GM19035 (cell line): ENCODE measurements at regions not wholly inside any gene's neighbourhood (a gene's known extent, or its start where the extent isn't known, plus 50 kb on each side); places are given as distances from the start of the nearest gene placed in this dataset.

Source experiments
- ATAC-seq: cut with Tn5 transposase; IDR thresholded peaks from one replicate; pipeline ENCODE4 v1.9.1; 2021; ENCODE audit not compliant: unreplicated experiment

DNA sequence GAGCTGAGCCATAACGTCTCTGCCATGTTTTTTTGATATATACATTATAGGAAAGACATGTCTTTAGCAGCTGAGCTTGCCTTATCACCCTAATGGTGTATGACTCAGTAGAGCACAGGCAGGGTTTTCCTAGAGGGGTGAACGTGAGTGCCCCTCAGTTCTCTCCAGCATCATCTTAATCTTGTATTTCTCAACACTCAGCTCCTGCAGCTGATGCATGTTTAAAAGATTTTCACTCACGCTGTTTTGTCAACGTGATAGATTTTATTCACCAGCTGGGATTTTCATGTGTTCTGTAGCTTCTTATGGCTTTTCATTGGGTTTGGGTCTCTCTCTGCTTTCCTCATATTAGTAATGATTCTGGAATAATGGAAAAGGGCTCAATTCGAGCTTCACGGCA is 186.0 kb upstream of the PMFBP1 start:
- ATAC-seq, result no peak

DNA sequence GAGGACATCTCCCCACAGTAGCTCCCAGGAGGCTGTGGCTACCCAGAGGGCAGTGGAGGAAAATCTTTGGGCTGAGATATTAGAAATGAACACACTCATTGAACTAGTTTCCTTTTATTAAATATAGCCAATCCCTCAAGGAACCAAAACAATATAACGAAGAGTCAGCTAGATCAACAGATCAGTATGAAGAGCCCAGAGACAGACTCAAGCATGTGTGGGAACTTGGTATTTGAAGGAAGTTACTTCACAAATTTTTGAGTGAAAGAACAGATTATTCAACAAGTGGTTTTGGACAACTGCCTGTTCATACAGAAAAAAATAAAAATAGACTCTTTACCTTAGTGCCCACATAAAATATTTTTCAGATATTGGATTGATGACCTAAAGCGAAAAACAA is 183.6 kb upstream of the PMFBP1 start:
- no peak for ATAC-seq

- no peak for ATAC-seq
These were observed 177.8 kb upstream of the PMFBP1 start for GRCh38 chr16:72349719-72350118.

DNA sequence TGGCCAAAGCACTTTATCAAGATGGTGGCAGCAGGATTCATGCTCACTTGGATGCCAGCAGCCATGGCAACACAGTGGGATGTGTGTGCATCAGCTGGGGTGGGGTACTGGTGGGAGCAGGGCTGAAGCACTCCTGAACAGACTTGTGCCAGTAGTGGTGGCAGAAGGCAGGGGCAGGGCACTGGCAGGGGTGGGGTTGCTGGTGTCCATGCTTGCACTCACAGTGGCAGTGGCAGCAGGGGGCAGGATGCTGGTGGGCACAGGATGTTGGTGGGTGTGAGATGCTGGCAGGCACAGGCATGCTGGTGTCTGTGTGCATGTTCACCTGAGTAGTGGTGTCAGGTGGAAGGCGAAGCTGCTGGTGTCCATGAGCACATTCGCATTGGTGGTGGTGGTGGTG is 161.0 kb upstream of the PMFBP1 start:
- no peak for ATAC-seq

DNA sequence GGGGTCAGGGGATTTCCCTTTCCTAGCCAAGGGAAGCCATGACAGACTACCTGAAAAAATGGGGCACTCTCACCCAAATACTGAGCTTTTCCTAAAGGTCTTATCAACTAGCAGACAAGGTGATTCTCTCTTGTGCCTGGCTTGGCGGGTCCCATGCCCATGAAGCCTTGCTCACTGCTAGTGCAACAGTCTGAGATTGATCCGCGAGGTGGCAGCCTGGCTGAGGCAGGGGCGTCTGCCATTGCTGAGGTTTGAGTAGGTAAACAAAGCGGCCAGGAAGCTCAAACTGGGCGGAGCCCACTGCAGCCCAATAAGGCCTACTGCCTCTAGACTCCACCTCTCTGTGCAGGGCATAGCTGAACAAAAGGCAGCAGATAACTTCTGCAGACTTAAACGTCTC is 152.6 kb upstream of the PMFBP1 start:
- ATAC-seq, result no peak

DNA sequence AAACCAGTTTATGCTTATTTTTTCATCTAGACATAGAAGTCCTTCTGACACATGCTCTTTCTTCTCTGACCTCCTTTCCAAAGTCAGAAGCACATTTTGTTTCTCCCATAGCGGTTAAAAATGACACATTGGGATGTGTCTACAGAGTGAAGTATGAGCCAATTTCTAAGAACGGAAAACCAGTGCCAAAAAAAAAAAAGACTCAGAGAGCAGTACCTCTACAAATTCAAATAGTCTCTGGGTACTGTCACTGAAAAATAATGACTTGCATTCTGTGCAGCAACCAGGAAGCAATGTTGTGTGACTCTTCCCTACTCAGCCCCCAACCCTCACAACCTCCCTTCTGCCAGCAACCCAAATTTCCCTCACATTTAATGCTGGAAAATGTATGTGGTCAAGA is 145.5 kb upstream of the PMFBP1 start:
- no peak for ATAC-seq

DNA sequence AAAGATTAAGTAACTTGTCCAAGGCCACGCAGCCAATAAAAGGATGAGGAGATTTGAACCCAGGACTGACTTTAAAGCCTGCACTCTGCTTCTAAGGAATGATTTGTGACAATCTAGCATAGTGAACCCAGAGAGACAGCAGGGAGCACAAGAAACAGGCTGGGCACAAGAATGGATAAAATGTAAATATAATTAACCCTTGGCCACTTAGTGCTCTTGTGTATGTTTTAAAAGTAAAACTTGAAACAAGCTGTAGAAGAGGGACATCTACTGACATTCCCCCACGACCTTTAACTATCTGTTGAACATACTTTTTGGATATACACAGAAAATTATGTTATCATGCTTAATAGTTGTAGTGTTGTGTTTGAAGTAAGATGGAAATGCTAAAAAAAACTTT is 141.9 kb upstream of the PMFBP1 start:
- no peak for ATAC-seq

GRCh38 chr16:72312828-72313227 is 140.9 kb upstream of the PMFBP1 start:
- ATAC-seq, result no peak

- no peak for ATAC-seq
These were observed 139.5 kb upstream of the PMFBP1 start for GRCh38 chr16:72311426-72311825.

DNA sequence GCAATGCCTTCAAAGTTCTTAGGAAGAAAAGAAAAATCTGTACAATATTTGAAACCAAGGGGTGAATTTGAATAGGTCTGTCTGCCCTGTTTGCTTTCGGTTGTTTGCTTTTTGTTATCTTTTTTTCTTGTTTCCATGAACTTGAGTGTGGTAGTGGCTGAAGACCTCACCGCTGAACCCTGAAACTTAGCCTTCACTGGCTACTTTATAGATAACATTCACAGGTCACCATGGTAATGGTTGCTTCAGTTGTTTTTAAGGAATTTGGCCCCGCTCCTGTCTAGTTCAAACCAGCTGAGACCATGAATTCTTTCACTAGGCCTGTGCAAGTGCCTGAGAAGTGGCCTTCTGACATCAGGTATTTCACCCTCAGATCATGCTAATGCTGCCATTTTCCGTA is 137.0 kb upstream of the PMFBP1 start:
- no peak for ATAC-seq

- ATAC-seq, result no peak
These were observed 136.4 kb upstream of the PMFBP1 start for GRCh38 chr16:72308396-72308795.

- no peak for ATAC-seq
These were observed 130.4 kb upstream of the PMFBP1 start for GRCh38 chr16:72302332-72302731.

DNA sequence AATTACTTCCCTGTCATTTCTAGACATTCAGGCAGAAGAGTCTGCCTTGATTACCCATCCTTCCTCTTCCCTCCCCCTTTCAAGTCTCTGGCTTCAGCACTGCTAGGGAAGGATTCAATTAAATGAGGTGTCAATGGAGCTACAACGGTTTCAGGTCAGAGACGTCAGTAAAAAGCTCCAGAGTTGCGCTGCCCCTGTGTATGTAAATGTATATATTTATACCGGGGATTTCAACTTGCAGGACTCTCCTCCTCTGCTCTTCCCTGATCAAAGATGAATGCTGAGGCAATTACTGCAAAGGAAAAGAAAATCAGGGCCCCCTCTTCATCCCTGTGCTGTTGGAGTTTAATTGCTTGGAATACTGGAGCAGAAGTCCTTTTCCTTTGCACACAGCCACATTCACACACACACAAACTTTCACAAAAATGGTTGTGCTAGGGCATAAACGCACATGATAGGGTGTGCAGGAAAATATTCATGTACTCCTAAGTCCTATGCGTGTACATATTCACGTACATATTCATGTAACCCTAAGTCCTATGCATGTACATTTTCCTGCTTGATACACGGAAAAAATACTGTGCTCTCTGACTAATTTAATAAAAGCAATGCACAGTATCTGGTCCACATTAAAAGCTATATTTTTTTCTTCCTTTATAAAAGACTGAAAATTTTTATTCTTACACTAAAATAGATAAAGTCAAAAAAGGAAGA is 129.7 kb upstream of the PMFBP1 start:
- ATAC-seq, result no peak

- no peak for ATAC-seq
These were observed 128.9 kb upstream of the PMFBP1 start for GRCh38 chr16:72300892-72301291.

GRCh38 chr16:72299684-72300243 is 127.8 kb upstream of the PMFBP1 start:
- no peak for ATAC-seq

GRCh38 chr16:72298961-72299360 is 127.0 kb upstream of the PMFBP1 start:
- no peak for ATAC-seq

DNA sequence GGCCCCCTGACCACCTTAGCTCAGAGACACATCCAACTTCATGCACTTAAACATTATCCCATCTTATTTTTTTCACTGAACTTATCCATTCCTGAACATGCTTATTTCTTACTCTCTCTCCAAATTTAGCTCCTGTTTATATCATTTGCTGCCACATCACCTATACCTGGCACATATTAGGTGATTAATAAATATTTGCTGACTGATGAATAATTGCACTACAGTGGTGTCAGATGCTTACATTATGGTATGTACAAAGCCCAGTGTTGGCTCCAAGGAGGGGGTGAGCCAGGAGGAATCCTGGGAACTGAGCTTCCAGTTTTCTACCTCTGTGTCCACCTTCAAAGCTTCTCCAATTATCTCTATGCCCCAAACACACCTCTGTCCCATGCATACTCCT is 124.0 kb upstream of the PMFBP1 start:
- no peak for ATAC-seq

DNA sequence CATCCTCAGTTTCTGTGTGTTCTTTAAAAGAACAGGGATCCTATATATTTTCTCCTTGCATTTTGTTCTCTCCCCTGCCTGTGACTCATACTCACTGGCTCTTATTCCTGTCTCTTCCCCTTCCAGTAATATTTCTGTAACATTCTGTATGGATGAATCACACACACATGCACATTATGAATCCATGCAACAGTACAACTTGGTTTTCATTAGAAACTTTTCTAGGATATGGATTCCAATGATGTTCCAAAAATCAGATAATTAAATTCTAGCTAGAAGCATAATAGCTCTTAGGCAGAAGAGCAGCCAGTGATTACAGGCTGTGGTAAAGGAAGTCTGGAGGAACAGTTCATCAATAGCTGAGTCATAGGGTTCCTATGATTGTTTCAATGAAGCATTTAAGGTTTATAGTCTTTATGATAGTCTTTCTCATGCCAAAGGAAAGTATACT is 119.6 kb upstream of the PMFBP1 start:
- ATAC-seq, result no peak

GRCh38 chr16:72291121-72291520 is 119.2 kb upstream of the PMFBP1 start:
- no peak for ATAC-seq

- no peak for ATAC-seq
These were observed 115.7 kb upstream of the PMFBP1 start for GRCh38 chr16:72287649-72288048.

- no peak for ATAC-seq
These were observed 115.1 kb upstream of the PMFBP1 start for GRCh38 chr16:72286936-72287620.

GRCh38 chr16:72285728-72286127 is 113.8 kb upstream of the PMFBP1 start:
- no peak for ATAC-seq
